CD4-positive, alpha-beta memory T cell (primary cell): ENCODE measurements at regions not wholly inside any gene's neighbourhood (a gene's known extent, or its start where the extent isn't known, plus 50 kb on each side); places are given as distances from the start of the nearest gene placed in this dataset.

Source experiments
- CTCF ChIA-PET: fragments of 350-600 bp; sonication (Branson Sonifier 250); formaldehyde crosslinking; loops from one replicate; lab custom pipeline; 2021; ENCODE audit warnings: inconsistent platforms; ENCODE audit not compliant: partially characterized antibody; lab: Charles Lee
- POLR2A ChIA-PET: fragments of 350-600 bp; sonication (Branson Sonifier 250); formaldehyde crosslinking; loops from one replicate; lab custom pipeline; 2021; ENCODE audit not compliant: partially characterized antibody; lab: Charles Lee
- DNase-seq, 5 donors: peaks; one replicate each; pipeline versions ENCODE4 v3.0.0 to v3.0.0-alpha.2; 2020 to 2022; ENCODE audit warnings: mixed read lengths in 1 of 5
- H3K27ac ChIP-seq: one replicate; pipeline ENCODE4 v1.7.0; 2013; ENCODE audit warnings: low read depth, low read length
- H3K27me3 ChIP-seq: 2 replicates; pipeline ENCODE4 v1.7.0; 2013; ENCODE audit warnings: mild to moderate bottlenecking, low read length, moderate library complexity; ENCODE audit not compliant: insufficient read depth
- H3K36me3 ChIP-seq: 2 replicates; pipeline ENCODE4 v1.7.0; 2013; ENCODE audit warnings: mild to moderate bottlenecking, low read length, moderate library complexity; ENCODE audit not compliant: insufficient read depth
- H3K4me1 ChIP-seq: 2 replicates; pipeline ENCODE4 v1.7.0; 2013; ENCODE audit warnings: mild to moderate bottlenecking, low read length, moderate library complexity; ENCODE audit not compliant: insufficient read depth
- H3K4me3 ChIP-seq, 2 donors: one replicate each; pipeline ENCODE4 v1.7.0; 2013; ENCODE audit warnings: low read length in 2 of 2, mild to moderate bottlenecking in 1 of 2
- H3K9me3 ChIP-seq, 2 donors: one replicate each; pipeline ENCODE4 v1.7.0; 2013; ENCODE audit warnings: low read length in 2 of 2, control low read depth in 1 of 2; ENCODE audit not compliant: control insufficient read depth in 1 of 2
- H3K27ac Mint-ChIP-seq, 7 donors: one replicate each; pipeline ENCODE4 v1.8.0; 2020 to 2021; ENCODE audit warnings: mixed read lengths in 7 of 7, mild to moderate bottlenecking in 6 of 7, inconsistent platforms in 3 of 7, moderate library complexity in 3 of 7
- H3K27me3 Mint-ChIP-seq, 2 donors: one replicate each; pipeline ENCODE4 v1.8.0; 2020 to 2021; ENCODE audit warnings: mixed read lengths in 2 of 2
- H3K36me3 Mint-ChIP-seq, 2 donors: one replicate each; pipeline ENCODE4 v1.8.0; 2020 to 2021; ENCODE audit warnings: mixed read lengths in 2 of 2, inconsistent platforms in 1 of 2, mild to moderate bottlenecking in 1 of 2
- H3K4me1 Mint-ChIP-seq, 4 donors: one replicate each; pipeline ENCODE4 v1.8.0; 2020 to 2021; ENCODE audit warnings: mixed read lengths in 4 of 4, mild to moderate bottlenecking in 1 of 4
- H3K4me3 Mint-ChIP-seq, 8 donors: one replicate each; pipeline ENCODE4 v1.8.0; 2020 to 2021; ENCODE audit warnings: mixed read lengths in 8 of 8, mild to moderate bottlenecking in 7 of 8, moderate library complexity in 6 of 8, inconsistent platforms in 3 of 8
- H3K9me3 Mint-ChIP-seq, 8 donors: one replicate each; pipeline ENCODE4 v1.8.0; 2020 to 2021; ENCODE audit warnings: mixed read lengths in 8 of 8, mild to moderate bottlenecking in 5 of 8, inconsistent platforms in 3 of 8, moderate library complexity in 1 of 8
- intact Hi-C: fragments of 100-400 bp; cut with micrococcal nuclease; formaldehyde crosslinking; loops from one replicate; pipeline ENCODE4 v1.15.1; 2023

GRCh38 chr10:78731675-78732074 lies 337.1 kb upstream of the ZMIZ1 start:
- Mint-ChIP-seq H3K27me3 (peaks cover 9 to 10% of the 10 kb centered on the region in 2 donors), H3K4me3 (no peak overlapping the region), H3K9me3 (no peaks in the 10 kb centered on the region), H3K36me3 (no peaks in the 10 kb centered on the region), H3K27ac (no peak overlapping the region), H3K4me1 (no peaks in the 10 kb centered on the region)
- Histone ChIP-seq H3K36me3 (no peaks in the 10 kb centered on the region), H3K4me1 (no peaks in the 10 kb centered on the region), H3K27ac (no peak overlapping the region), H3K4me3 (no peak overlapping the region), H3K9me3 (no peaks in the 10 kb centered on the region), H3K27me3 (no peaks in the 10 kb centered on the region)
- intact Hi-C loops, result no loop called here
- no peak for DNase-seq
- POLR2A ChIA-PET, result no interaction called here
- CTCF ChIA-PET, result no interaction called here

DNA sequence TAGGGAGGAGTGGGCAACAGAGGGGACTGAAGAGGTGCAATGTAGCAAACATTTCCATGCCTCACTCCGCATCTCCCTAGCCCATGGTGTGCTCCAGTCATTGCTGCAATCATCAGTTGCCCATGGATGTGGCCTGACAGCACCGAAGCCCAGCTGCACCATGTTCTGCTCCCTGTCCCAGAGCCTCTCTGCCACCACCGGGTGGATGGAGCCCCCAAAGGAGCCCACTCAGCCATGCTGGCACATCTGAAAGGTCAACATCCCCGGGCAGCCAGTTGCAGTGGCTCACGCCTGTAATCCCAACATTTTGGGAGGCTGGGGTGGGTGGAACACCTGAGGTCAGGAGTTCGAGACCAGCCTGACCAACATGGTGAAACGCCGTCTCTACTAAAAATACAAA lies 336.4 kb upstream of the ZMIZ1 start:
- H3K27ac ChIP-seq, result no peak overlapping the region
- ChIA-PET CTCF (no interaction called here), POLR2A (no interaction called here)
- Mint-ChIP-seq H3K27me3 (peaks cover 10 to 11% of the 10 kb centered on the region in 2 donors), H3K4me1 (no peaks in the 10 kb centered on the region), H3K9me3 (peaks cover 0 to 2% (median 0%) of the 10 kb centered on the region in 8 donors), H3K4me3 (no peak overlapping the region), H3K27ac (no peak overlapping the region), H3K36me3 (no peaks in the 10 kb centered on the region)
- H3K9me3 ChIP-seq, result no peaks in the 10 kb centered on the region
- no peak overlapping the region for H3K4me3 ChIP-seq
- no peaks in the 10 kb centered on the region for H3K36me3 ChIP-seq
- H3K4me1 ChIP-seq, result no peaks in the 10 kb centered on the region
- intact Hi-C loops, result no loop called here
- H3K27me3 ChIP-seq, result no peaks in the 10 kb centered on the region
- no peak for DNase-seq

GRCh38 chr10:78736926-78737630 lies 331.7 kb upstream of the ZMIZ1 start:
- DNase-seq, result no peak
- Mint-ChIP-seq H3K36me3 (no peaks in the 10 kb centered on the region), H3K27ac (no peak overlapping the region), H3K4me1 (no peaks in the 10 kb centered on the region), H3K4me3 (no peak overlapping the region), H3K27me3 (peaks cover 5 to 7% of the 10 kb centered on the region in 2 donors), H3K9me3 (peaks cover 0 to 2% (median 0%) of the 10 kb centered on the region in 8 donors)
- Histone ChIP-seq H3K9me3 (no peaks in the 10 kb centered on the region), H3K27me3 (no peaks in the 10 kb centered on the region), H3K36me3 (no peaks in the 10 kb centered on the region), H3K27ac (no peak overlapping the region), H3K4me3 (no peak overlapping the region), H3K4me1 (no peaks in the 10 kb centered on the region)
- POLR2A ChIA-PET, result no interaction called here
- CTCF ChIA-PET, result no interaction called here
- intact Hi-C loops, result no loop called here

GRCh38 chr10:78737883-78738856 lies 330.6 kb upstream of the ZMIZ1 start:
- Histone ChIP-seq H3K36me3 (no peaks in the 10 kb centered on the region), H3K9me3 (no peaks in the 10 kb centered on the region), H3K4me1 (peaks cover 6% of the 10 kb centered on the region), H3K27ac (no peak overlapping the region), H3K27me3 (no peaks in the 10 kb centered on the region), H3K4me3 (no peak overlapping the region)
- intact Hi-C loops, result no loop called here
- ChIA-PET POLR2A (no interaction called here), CTCF (no interaction called here)
- DNase-seq, result no peak
- H3K4me1 Mint-ChIP-seq, result peaks cover 0 to 7% (median 5%) of the 10 kb centered on the region in 4 donors
- H3K36me3 Mint-ChIP-seq, result no peaks in the 10 kb centered on the region
- H3K9me3 Mint-ChIP-seq, result peaks cover 0 to 2% (median 0%) of the 10 kb centered on the region in 8 donors
- H3K27ac Mint-ChIP-seq, result no peak overlapping the region
- no peak overlapping the region for H3K4me3 Mint-ChIP-seq
- peaks cover 4 to 7% of the 10 kb centered on the region in 2 donors for H3K27me3 Mint-ChIP-seq

DNA sequence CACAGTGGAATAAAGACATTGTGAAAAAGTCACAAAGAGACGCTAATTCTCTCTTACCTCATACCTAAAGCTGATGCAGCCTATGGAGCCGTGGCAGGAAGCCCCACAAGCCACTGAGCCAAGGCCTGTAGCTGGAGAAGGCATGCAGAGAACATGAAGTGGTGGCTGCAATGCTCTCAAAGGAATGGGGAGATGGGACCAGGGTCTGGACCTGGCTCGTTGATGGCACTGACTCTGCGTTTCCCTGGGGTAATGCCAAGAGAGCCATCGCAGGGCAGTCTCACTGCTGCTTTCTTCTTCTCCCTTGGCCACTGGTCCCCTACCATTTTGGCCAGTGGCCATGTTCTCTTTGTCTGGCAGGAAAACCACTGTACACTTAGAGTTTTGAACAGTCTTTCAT lies 329.9 kb upstream of the ZMIZ1 start:
- Histone ChIP-seq H3K36me3 (no peaks in the 10 kb centered on the region), H3K27me3 (no peaks in the 10 kb centered on the region), H3K27ac (no peak overlapping the region), H3K9me3 (no peaks in the 10 kb centered on the region), H3K4me1 (peaks cover 7% of the 10 kb centered on the region), H3K4me3 (no peak overlapping the region)
- Mint-ChIP-seq H3K27me3 (peaks cover 4 to 7% of the 10 kb centered on the region in 2 donors), H3K9me3 (peaks cover 0 to 2% (median 0%) of the 10 kb centered on the region in 8 donors), H3K4me1 (peaks cover 0 to 13% (median 8%) of the 10 kb centered on the region in 4 donors), H3K36me3 (no peaks in the 10 kb centered on the region), H3K4me3 (no peak overlapping the region), H3K27ac (peak overlapping the region in 1 of 7 donors; percentile 40)
- ChIA-PET CTCF (no interaction called here), POLR2A (no interaction called here)
- intact Hi-C loops, result no loop called here
- DNase-seq, result no peak

DNA sequence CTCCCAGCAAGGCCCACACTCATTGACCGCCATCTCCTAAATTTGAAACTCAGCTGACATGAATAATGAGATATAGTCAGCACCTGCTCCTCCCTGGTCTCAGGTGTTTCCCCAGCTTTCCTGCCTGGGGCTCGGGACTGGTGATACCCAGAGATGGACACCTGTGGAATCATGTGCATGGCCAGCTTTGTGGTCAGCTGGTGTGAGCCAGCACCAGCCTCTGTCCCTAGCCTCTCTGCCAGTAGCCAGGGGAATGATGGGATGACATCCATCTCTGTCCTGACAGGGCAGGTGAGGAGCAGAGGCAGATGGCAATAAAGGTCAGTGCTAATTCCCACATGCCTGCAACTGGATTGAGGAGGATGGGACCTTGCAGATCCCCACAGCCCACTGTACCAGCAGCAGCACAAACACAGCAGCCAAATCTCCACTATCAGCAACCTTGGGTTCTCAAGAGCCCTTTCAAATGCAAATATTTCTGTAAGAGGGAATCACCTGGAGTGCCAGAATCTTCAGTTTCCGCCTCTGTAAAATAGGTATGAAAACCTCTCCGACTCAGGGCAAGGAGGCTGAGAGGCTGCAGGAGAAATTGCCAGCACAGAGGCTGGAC lies 329.2 kb upstream of the ZMIZ1 start:
- no peaks in the 10 kb centered on the region for H3K27me3 ChIP-seq
- ChIA-PET POLR2A (no interaction called here), CTCF (no interaction called here)
- Mint-ChIP-seq H3K27me3 (peaks cover 4 to 7% of the 10 kb centered on the region in 2 donors), H3K9me3 (peaks cover 0 to 2% (median 0%) of the 10 kb centered on the region in 8 donors), H3K4me3 (no peak overlapping the region), H3K36me3 (no peaks in the 10 kb centered on the region), H3K4me1 (peaks cover 0 to 13% (median 8%) of the 10 kb centered on the region in 4 donors), H3K27ac (no peak overlapping the region)
- H3K27ac ChIP-seq, result no peak overlapping the region
- H3K9me3 ChIP-seq, result no peaks in the 10 kb centered on the region
- intact Hi-C loops, result no loop called here
- peaks cover 7% of the 10 kb centered on the region for H3K4me1 ChIP-seq
- DNase-seq, result no peak
- no peaks in the 10 kb centered on the region for H3K36me3 ChIP-seq
- H3K4me3 ChIP-seq, result no peak overlapping the region
